GM18499 (cell line): ENCODE measurements at regions not wholly inside any gene's neighbourhood (a gene's known extent, or its start where the extent isn't known, plus 50 kb on each side); places are given as distances from the start of the nearest gene placed in this dataset.

Experiments used
- ATAC-seq: cut with Tn5 transposase; IDR thresholded peaks from one replicate; pipeline ENCODE4 v1.9.1; 2021; ENCODE audit warnings: moderate number of reproducible peaks; ENCODE audit not compliant: insufficient read depth, unreplicated experiment

GRCh38 chr18:46369323-46369722 is 265.1 kb downstream of the HAUS1 start:
- no peak for ATAC-seq

- no peak for ATAC-seq
Measured at GRCh38 chr18:46370898-46371297, 266.7 kb downstream of the HAUS1 start.

GRCh38 chr18:46372670-46373069 is 268.5 kb downstream of the HAUS1 start:
- no peak for ATAC-seq

DNA sequence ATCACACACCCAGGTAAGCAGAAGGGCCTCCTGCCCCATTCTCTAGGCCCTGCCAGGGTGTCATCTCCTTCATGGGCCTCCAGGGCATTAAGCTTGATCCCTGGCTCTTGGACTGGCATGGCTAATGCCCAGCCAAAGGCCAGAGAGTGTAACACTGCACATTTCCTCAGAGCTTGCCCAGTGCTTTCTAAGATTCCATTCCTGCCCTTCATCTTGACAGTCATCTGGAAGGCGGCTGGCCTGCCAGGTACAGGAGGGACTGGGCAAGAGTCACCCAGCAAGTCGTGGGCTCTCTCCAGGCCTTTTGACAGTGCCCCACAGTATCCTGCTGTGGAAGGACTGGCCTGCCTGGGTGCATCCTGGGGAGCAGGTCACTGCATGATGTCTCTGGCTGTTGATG is 268.9 kb downstream of the HAUS1 start:
- no peak for ATAC-seq

GRCh38 chr18:46373791-46374190 is 269.6 kb downstream of the HAUS1 start:
- no peak for ATAC-seq

- ATAC-seq, result no peak
Measured at GRCh38 chr18:46374850-46375249, 270.7 kb downstream of the HAUS1 start.

- no peak for ATAC-seq
Measured at GRCh38 chr18:46377557-46377956, 273.4 kb downstream of the HAUS1 start.

DNA sequence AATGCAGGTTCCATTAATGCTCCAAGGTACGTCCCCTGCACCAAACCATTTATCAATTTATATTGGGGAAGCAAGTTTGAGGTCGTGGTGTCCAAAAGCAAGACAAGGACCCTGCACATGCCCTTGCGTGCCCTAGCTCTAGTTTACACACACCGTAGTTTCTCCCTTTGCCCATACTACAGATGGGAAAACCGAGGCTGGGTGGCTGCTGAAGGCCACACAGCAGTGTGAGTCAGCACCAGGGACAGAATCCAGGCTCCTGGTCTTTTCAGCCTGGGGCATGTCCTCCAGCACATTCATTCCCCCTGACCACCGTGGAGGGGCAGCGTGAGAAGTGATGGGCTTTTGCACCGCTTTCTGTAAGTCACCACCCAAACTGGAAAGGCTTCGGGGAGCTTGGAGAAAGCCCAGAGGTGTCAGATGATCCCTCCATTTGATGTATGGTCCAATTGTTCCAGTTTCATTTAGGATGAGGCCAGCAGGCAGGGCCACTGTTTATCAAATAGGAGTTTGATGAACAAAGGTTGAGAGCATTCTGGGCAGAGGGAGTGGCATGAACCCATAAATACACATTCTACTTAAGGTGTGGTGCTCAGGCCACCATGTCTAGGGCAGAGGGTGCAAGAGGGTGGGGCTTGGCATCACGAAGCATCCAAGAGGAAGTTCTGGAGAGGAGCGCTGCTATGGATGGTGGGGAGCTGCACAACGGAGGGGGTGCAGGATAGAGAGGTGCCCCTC is 274.1 kb downstream of the HAUS1 start:
- no peak for ATAC-seq

DNA sequence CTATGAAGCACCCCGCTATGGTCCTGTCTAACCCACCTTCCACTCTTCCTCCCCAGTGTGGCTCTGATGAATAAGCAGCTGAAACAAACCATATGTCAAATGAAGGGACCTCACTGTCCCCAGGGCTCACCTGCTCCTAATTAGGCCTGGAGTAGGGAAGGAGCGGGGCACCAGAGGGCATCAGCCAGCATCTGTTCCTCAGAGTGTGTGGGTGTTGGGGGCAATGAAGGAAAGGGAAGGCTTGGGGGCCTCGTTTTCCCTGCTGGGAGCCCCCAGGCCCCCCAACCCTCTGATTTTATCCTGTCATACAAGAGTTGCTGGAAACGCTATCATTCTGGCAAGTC is 274.7 kb downstream of the HAUS1 start:
- no peak for ATAC-seq

- ATAC-seq, result no peak
Measured at GRCh38 chr18:46379323-46379950, 275.3 kb downstream of the HAUS1 start.

DNA sequence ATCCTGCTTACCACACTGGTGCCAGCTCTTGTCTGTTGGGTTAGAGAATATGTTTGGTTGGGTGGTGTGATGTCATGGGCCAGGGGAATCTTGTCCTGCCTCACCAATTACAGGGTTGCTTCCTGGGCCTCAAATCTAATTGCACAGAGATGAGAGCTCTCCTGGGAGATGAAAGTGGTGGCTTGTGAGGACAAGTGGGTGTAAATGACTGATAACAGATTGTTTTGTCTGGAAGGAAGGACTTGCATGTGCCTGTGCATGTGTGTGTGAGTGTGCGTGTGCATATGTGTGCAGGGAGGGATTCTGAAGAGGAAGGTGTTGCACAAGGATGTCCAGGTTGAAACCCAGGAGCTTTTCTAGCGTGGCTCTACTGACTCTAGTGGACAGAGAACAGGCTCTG is 271.9 kb downstream of the LOXHD1 start:
- ATAC-seq, result no peak

DNA sequence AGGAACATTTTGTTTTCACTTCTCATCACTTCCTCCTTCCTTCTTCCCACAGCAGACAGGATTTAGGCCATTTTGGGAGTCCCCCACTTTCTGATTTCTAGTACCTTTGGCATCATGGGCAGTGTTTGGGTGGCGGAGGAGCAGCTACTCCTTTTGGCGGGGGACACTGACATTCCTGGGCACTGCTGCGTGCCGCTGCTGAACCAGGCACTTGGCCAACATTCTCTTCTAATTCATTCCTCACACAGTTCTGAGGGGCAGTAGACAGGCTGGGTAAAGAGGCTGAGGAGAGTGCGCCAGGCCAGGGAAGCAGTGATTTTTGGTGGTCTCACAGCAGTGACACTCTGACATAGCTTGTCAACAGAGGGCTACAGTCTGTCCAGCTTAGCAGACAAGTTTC is 270.2 kb downstream of the LOXHD1 start:
- ATAC-seq, result no peak

- no peak for ATAC-seq
Measured at GRCh38 chr18:46387441-46388131, 269.4 kb downstream of the LOXHD1 start.

DNA sequence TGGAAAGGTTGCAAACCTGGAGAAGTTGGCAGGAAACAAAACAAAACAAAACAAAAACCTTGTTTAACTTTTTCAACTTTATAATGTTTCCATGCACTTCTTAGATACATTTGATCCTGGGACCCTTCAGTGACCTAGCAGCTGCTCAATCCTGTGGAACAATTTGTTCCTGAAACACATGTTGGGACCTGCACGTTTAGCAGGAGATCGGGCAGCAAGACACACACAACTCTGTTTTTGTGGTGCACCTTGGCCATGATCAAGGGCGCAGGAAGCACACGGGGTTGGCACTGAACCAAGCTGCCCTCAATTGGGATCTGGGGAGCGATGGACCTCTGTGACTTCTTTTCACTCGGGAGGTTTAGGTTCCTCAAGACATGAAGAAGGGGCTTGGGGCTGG is 268.7 kb downstream of the LOXHD1 start:
- no peak for ATAC-seq

DNA sequence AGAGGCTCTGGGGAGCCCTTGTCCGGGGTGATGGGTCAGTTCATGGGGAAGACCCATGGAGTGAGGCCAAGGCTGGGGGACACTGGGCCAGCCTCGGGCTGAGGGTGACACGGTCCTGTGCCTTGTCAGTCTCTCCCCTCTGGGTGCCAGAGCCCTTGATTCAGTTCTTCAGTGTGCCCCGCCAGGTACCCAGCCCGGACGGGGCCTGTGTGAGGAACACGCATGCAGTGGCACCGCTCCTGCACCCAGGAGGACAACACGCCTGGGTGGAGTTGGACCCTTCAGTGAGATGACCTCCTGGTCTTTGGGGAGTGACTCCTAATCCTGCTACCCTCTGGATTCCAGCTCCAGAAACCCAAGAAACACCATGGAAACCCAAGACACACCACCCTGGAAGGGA is 264.4 kb downstream of the LOXHD1 start:
- ATAC-seq, result no peak

GRCh38 chr18:46393230-46393629 is 263.8 kb downstream of the LOXHD1 start:
- no peak for ATAC-seq

DNA sequence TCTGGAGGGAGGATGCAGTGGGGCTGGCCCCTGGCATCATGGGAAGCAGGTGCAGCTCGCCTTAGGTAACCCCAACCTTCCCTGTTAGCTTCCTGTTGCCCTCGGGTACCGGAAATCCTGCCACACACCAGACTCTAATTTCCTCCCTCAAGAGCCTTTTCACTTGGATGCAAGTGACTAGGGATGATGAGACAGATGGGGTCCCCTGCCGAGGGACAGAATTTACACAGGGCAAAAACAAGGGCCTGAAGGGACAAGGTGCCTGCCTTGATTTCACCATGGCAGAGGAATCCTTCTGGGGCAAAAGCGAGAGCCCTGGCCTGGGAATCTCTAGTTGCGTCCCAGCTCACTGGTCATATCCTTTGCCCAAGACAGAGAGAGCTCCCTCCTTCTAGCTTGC is 263.1 kb downstream of the LOXHD1 start:
- no peak for ATAC-seq

GRCh38 chr18:46395795-46396194 is 261.2 kb downstream of the LOXHD1 start:
- no peak for ATAC-seq

GRCh38 chr18:46397174-46397573 is 259.8 kb downstream of the LOXHD1 start:
- ATAC-seq, result no peak

- no peak for ATAC-seq
Measured at GRCh38 chr18:46398005-46398404, 259.0 kb downstream of the LOXHD1 start.

- no peak for ATAC-seq
Measured at GRCh38 chr18:46398625-46399024, 258.4 kb downstream of the LOXHD1 start.

GRCh38 chr18:46399303-46399702 is 257.7 kb downstream of the LOXHD1 start:
- ATAC-seq, result no peak
